Stimulated activated CD4-positive, alpha-beta T cell treated with anti-CD3 and anti-CD28 coated beads, Interleukin-4, amount 100 ng/mL, for 4 hours (primary cell): ENCODE measurements at regions not wholly inside any gene's neighbourhood (a gene's known extent, or its start where the extent isn't known, plus 50 kb on each side); places are given as distances from the start of the nearest gene placed in this dataset.

ENCODE experiments used
- DNase-seq, 2 experiments: peaks; one replicate each; pipeline ENCODE4 v3.0.0-alpha.2; 2020

DNA sequence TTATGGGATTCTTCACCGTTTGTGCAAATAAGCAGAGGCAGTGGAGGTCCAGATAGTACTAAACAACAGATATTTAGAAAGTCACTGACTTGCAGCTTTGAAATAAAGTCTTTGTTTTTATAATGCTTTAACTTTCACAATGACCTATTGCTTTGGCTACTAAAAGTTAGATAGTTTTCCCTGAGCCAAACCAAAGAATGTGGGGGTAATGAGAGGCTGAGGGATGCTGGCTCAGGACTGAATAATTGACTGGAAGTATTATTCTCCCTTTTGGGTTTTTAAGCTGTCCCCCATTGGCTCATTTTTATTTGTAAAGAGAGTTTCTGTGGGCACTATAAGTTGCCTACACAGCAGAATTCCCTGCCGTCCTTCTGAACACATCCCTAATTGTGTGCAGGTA lies 99.2 kb upstream of the ACTBL2 start:
- no peak for DNase-seq

DNA sequence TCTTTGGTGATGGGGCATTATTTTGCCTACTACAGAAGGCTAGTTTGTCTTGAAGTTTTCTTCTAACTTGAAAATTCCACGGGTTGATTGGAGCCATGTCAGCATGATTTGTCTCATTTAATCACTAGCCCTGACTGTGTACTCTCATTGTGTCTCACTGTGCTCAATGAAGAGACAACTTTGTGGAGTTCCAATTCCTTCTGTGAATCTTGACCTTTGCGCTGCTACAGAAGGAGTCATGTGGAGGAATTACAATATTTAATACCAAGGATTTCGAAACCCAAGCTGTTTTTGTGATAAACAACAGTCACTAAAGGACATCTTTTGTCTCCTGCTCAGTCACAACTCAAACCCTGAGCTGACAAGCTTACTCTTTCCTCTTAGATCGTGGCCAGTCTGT lies 98.6 kb upstream of the ACTBL2 start:
- DNase-seq = no peak

DNA sequence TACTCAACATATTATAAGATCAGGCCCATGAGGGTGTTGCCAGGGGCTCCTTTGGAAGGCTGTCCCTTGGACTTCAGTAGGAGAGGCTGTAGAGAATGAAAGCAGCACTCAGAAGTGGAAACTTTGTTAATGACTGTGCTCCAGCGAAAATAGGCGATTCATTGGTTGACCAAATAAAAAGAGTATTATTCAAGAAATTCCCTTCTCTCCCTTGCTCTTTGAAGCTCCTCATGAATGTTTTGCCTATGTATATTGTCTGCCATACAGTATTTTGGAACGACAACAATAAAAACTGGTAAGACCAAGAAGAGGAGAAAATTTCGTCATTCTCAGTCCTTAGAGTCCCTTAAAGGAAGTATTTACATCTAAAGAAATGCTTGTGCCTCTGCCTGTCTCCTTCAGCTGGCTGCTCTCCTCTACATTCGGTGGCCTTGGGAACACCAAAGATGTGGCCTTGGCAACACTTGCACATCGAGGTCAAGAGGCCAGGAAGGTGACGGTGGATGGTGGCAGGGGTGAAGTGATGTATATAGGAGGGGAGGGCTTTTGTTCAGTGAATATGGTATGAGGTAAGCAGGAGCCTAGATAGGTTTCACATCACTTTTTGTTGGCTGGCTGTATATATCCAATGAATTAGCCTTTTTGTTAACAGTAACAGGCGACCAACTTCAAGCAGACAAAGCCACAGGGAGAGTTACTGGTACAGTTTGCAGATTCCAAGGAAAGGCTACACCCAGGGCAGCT lies 95.0 kb upstream of the ACTBL2 start:
- DNase-seq = no peak

GRCh38 chr5:57576317-57576716 lies 93.7 kb upstream of the ACTBL2 start:
- DNase-seq = no peak

DNA sequence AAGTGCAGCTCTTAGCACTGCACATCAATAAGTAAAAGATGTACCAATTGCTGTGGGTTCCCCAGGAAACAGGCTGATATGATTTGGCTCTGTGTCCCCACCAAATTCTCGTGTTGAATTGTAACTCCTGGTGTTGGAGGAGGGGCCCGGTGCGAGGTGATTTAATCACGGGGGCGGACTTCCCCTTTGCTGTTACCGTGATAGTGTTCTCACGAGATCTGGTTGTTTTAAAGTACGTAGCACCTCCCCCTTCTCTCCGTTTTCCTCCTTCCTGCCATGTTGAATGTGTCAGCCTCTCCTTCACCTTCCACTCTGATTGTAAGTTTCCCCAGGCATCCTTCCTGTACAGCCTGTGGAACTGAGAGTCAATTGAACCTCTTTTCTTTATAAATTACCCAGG lies 93.2 kb upstream of the ACTBL2 start:
- DNase-seq = no peak

GRCh38 chr5:57572461-57572860 lies 89.8 kb upstream of the ACTBL2 start:
- no peak for DNase-seq

- DNase-seq = no peak
Measured at GRCh38 chr5:57569601-57570000, 87.0 kb upstream of the ACTBL2 start.

- no peak for DNase-seq
Measured at GRCh38 chr5:57568136-57568535, 85.5 kb upstream of the ACTBL2 start.

- DNase-seq = no peak
Measured at GRCh38 chr5:57566914-57567313, 84.3 kb upstream of the ACTBL2 start.

DNA sequence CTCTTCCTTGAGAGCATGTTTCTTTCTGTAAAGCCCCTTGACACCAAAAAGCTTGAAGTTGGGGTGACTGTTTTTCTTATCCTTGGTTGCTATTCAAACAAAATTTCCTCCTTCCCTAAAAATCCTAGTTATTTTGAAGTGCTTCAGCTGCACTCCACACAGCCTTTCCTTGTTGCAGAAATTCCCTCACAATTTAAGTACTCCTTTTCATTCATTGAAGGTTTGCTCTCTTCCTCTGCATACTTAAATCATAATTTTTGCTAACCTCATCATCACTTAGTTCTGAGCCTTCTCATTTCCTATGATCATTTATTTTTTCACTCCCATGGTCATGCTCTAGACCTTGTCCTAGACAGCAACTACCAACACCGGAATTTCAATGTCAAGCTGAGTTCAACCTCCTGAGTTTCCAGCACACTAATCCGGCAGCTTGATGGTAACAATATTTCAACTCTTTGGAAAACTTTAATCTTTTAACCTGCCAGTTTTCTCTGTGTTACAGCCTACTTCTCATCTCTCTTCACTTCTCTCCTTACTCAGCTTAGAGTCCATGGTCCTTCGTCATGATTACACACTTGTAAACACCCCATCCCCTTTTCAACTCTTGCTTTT lies 78.7 kb upstream of the ACTBL2 start:
- DNase-seq = no peak

DNA sequence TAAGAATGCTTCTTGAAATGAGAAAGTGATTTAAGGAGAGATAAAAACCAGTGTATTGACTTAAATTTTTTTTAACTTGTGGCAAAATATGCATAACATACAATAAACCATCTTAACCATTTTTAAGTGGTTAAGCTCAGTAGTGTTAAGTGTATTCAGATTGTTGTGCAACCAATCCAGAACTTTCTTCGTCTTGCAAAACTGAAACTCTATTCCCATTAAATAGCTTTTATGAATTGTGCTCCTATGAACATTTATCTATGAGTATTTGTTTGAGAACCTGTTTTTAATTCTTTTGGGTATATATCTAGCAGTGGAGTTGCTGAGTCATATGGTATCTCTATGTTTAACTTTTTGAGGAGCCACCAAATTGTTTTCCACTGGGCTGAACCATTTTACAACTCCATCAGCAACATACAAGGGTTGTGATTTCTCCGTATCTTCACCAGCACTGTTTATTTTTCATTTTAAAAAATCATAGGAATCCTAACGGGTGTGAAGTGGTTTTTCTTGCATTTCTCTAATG lies 76.6 kb upstream of the ACTBL2 start:
- DNase-seq = no peak

DNA sequence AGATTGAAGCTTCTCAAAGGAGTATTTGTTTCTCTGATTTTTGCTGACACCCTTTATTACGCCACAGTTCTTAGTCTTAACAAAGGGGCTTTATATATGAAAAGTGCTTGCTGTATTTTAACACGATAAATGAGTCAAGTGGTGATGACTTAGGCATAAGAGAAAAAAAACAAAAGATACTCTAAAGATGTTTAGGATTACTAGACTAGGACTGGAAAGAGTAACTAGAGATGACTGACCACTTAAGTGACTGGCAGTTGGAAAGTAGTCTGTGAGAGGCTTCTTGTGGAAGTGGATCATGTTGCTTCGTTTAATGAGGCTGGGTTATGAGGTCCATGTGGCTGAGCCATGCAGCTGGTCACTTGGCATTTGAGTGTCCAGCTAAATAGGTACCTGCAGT lies 69.4 kb upstream of the ACTBL2 start:
- DNase-seq = no peak

DNA sequence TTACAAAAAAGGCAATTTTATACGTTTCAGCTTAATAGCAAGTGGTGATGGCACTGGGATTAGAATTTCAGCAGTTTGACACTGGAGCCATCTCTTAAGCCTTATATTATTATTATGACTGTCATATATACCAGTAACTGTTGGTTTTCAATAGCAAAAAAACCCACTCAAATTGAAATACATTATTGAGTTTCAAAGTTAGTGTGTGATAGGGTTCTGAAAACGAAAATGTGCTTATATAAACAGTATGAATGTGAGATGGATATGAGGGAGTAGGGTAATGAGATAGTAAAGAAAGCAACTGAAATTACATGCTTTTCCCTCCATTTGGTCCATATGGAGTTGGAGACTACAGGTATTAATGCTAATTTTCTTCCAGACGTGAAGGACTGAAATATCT lies 68.6 kb upstream of the ACTBL2 start:
- no peak for DNase-seq

GRCh38 chr5:57550132-57550531 lies 67.5 kb upstream of the ACTBL2 start:
- DNase-seq = no peak

GRCh38 chr5:57549566-57549965 lies 67.0 kb upstream of the ACTBL2 start:
- no peak for DNase-seq

- DNase-seq = no peak
Measured at GRCh38 chr5:57540823-57541222, 58.2 kb upstream of the ACTBL2 start.

GRCh38 chr5:57539281-57539701 lies 56.7 kb upstream of the ACTBL2 start:
- DNase-seq = no peak

DNA sequence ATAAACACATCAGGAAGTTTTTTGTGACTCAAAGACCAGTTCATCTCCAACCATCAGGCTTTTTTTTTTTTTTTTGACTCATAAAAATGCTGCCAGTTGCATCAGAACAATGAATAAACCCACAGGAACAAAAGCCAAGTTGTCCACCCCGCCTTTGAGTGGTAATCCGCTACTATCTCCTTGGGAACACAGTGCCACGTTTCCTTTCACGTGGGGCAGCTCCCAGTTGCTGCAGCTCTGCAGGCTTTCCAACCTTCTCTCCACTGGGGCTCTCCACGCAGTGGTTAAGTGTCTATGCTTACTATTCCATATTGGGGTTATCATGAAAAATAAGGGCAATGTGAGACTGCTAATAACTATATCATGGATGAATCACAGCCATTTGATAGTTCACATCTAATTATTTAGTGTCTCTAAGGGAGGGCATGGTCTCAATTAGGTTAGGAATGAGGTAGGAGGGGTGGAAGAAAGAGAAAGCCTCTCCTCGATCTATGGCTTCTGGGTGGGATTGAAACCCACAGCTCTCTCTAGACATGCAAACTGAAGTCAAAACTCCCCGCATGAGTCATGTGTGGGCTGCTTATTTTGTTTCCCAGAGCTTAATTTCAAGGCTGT lies 55.8 kb upstream of the ACTBL2 start:
- no peak for DNase-seq

- DNase-seq = no peak
Measured at GRCh38 chr5:57537811-57538210, 55.2 kb upstream of the ACTBL2 start.

DNA sequence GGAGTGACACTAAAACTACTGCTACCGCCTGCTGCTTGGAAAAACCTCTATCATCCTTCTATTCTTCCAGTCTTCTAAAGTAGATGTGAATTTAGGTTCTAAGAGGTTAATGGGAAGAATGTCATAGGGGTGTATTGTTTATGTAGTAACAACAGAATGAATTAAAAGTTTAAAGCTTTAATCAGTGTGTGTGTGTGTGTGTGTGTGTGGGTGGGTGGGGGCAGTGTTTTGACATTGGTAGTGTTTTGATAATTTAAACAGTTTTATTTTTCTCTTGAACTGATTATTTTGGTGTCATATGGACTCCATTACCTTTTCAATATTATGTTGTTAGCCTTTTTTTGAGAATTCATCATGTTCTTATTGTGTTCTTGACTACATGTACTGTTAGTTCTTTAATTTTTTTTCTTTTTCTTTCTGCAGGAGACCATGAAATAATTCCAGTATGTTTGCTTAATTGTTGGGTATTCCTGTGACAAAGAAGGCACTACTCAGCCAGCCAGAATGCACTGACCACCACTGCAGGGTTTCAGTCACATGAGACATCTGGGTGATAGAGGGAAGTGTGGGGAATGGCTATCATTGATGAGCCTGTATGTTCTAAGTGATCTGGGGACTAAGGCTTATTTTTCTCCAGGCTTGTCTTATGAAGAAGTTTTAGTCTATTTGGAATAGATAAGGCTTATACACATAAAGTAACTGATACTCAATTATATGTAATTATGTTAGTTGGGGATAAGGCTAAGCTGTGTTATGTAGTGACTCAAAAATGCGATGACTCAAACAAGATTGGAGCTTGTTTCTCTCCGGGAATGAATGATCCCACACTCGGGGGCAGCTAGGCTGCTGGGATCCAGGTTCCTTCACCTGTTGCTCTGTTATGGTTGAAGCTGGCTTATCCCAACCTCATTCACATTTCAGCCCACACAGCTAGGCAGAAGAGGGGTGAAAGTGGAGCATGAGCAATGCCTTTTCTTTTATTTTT lies 50.2 kb upstream of the ACTBL2 start:
- DNase-seq = no peak
